GM12878 (cell line): ENCODE measurements at regions not wholly inside any gene's neighbourhood (a gene's known extent, or its start where the extent isn't known, plus 50 kb on each side); places are given as distances from the start of the nearest gene placed in this dataset.

Experiments used
- ATAC-seq: fragments of 200-7000 bp; cut with Tn5 transposase; 3 replicates; pipeline ENCODE4 v1.9.1; 2020; ENCODE audit warnings: mild to moderate bottlenecking, moderate library complexity
- BruUV-seq: library from RNA; stranded (reverse); fragments of 400-500 nt; replicated peaks from 2 replicates; lab custom pipeline; 2021; lab: Mats Ljungman, UMichigan
- CTCF ChIA-PET: fragments of 300-600 bp; sonication (Branson Sonifier 250); formaldehyde crosslinking; extraction: SDS; loops from one replicate; lab custom pipeline; 2021; ENCODE audit warnings: inconsistent platforms; lab: Yijun Ruan, JAX
- POLR2A ChIA-PET: fragments of 350-600 bp; formaldehyde crosslinking; extraction: SDS; loops from one replicate; lab custom pipeline; 2021; ENCODE audit warnings: inconsistent platforms; lab: Charles Lee
- RAD21 ChIA-PET: fragments of 300-600 bp; sonication (Branson Sonifier 250); formaldehyde crosslinking; loops from one replicate; lab custom pipeline; 2023; ENCODE audit warnings: antibody characterized with exemption; ENCODE audit not compliant: unreplicated experiment; lab: Charles Lee
- SMC1A ChIA-PET: fragments of 300-600 bp; sonication (Branson Sonifier 250); formaldehyde crosslinking; loops from one replicate; lab custom pipeline; 2023; ENCODE audit not compliant: unreplicated experiment, uncharacterized antibody; lab: Charles Lee
- DNase-seq: peaks from one replicate; pipeline ENCODE4 v3.0.0-alpha.2; 2011; ENCODE audit warnings: low read depth, low spot score
- FAIRE-seq: peaks from 3 replicates; lab custom pipeline; 2011; peaks lifted over from hg19 to GRCh38; lab: Jason Lieb, UNC
- H2AFZ ChIP-seq: 2 replicates; pipeline ENCODE4 v1.6.0; 2011; ENCODE audit warnings: low read depth, low read length, control low read depth; ENCODE audit not compliant: control insufficient read depth
- H3K27ac ChIP-seq: 2 replicates; pipeline ENCODE4 v1.5.1; 2011; ENCODE audit warnings: control low read depth; ENCODE audit not compliant: control insufficient read depth, insufficient read depth
- H3K27me3 ChIP-seq, 2 experiments: replicated peaks in 1 of 2; 2 replicates each; pipeline versions ENCODE4 v1.6.0 to v1.6.1; 2011; ENCODE audit warnings: low read length in 1 of 2; ENCODE audit not compliant: control insufficient read depth in 2 of 2, insufficient read depth in 2 of 2
- H3K36me3 ChIP-seq, 2 experiments: 2 replicates each; pipeline ENCODE4 v1.5.1; 2011; ENCODE audit warnings: low read length in 1 of 2; ENCODE audit not compliant: control insufficient read depth in 2 of 2, insufficient read depth in 2 of 2
- H3K4me1 ChIP-seq: 2 replicates; pipeline ENCODE4 v1.6.1; 2011; ENCODE audit warnings: mild to moderate bottlenecking, low read length, moderate library complexity, mixed read lengths; ENCODE audit not compliant: control insufficient read depth, insufficient read depth
- H3K4me2 ChIP-seq: 2 replicates; pipeline ENCODE4 v1.6.0; 2011; ENCODE audit warnings: control low read depth; ENCODE audit not compliant: control insufficient read depth, insufficient read depth
- H3K4me3 ChIP-seq: fragments of 200-600 bp; sonication (generic); 2 replicates; pipeline ENCODE4 v1.5.1; 2016
- H3K79me2 ChIP-seq: 2 replicates; pipeline ENCODE4 v1.6.0; 2011; ENCODE audit warnings: low read length; ENCODE audit not compliant: control insufficient read depth, insufficient read depth
- H3K9ac ChIP-seq: 2 replicates; pipeline ENCODE4 v1.8.0; 2011; ENCODE audit warnings: low read length, control low read depth, mixed read lengths; ENCODE audit not compliant: control insufficient read depth, insufficient read depth
- H3K9me3 ChIP-seq: replicated peaks from 3 replicates; pipeline ENCODE4 v1.5.1; 2011; ENCODE audit warnings: mild to moderate bottlenecking, low read length; ENCODE audit not compliant: control insufficient read depth, insufficient read depth
- H4K20me1 ChIP-seq: 2 replicates; pipeline ENCODE4 v1.6.0; 2011; ENCODE audit not compliant: control insufficient read depth, insufficient read depth
- ATF7 ChIP-seq: fragments of 450-650 bp; IDR thresholded peaks from 2 replicates; pipeline ENCODE4 v1.6.1; 2016; ENCODE audit warnings: low read depth, mild to moderate bottlenecking
- BHLHE40 ChIP-seq, 2 experiments: fragments of 450-650 bp in 1 of 2; IDR thresholded peaks; 2 replicates each; pipeline ENCODE4 v1.6.1; 2011 to 2017; ENCODE audit warnings: low read depth in 2 of 2, borderline replicate concordance in 1 of 2, improper control_type of control experiment in 1 of 2, low read length in 1 of 2, mild to moderate bottlenecking in 1 of 2
- CBFB ChIP-seq: IDR thresholded peaks from 2 replicates; pipeline ENCODE4 v1.6.1; 2016; ENCODE audit warnings: antibody characterized with exemption, low read depth
- HDAC2 ChIP-seq: fragments of 200-600 bp; sonication (generic); IDR thresholded peaks from 2 replicates; pipeline ENCODE4 v1.6.1; 2017
- NFYA ChIP-seq: IDR thresholded peaks from 2 replicates; pipeline ENCODE4 v1.6.1; 2011; ENCODE audit warnings: low read depth, mild to moderate bottlenecking, low read length, improper control_type of control experiment, borderline replicate concordance
- NR2F1 ChIP-seq: fragments of 450-650 bp; conservative IDR thresholded peaks from 2 replicates; pipeline ENCODE4 v1.6.1; 2017; ENCODE audit warnings: mild to moderate bottlenecking
- PML ChIP-seq: IDR thresholded peaks from 2 replicates; pipeline ENCODE4 v1.6.1; 2012; ENCODE audit warnings: low read length, inconsistent platforms
- POLR2AphosphoS5 ChIP-seq: IDR thresholded peaks from 2 replicates; pipeline ENCODE4 v1.6.1; 2011; ENCODE audit warnings: mild to moderate bottlenecking, low read length, inconsistent platforms
- RAD21 ChIP-seq: IDR thresholded peaks from 2 replicates; pipeline ENCODE4 v1.6.1; 2011; ENCODE audit warnings: mild to moderate bottlenecking, low read depth, low read length, moderate library complexity; ENCODE audit not compliant: insufficient read depth
- SMC3 ChIP-seq: IDR thresholded peaks from 2 replicates; pipeline ENCODE4 v1.6.1; 2011; ENCODE audit warnings: low read length, improper control_type of control experiment, borderline replicate concordance
- WGBS: methylation state at CpG from one replicate; pipeline ENCODE4 v1.1.6; 2016; ENCODE audit warnings: low lambda C conversion rate; ENCODE audit not compliant: insufficient replicate concordance, insufficient coverage; ENCODE audit errors: missing lambda C conversion rate; 5-methylcytosine and 5-hydroxymethylcytosine counted together
- in situ Hi-C: fragments of 300-500 bp; cut with MboI; formaldehyde crosslinking; loops from 9 replicates; pipeline ENCODE4 v1.14.3; 2018; ENCODE audit warnings: mixed read lengths
- intact Hi-C: fragments of 100-400 bp; cut with micrococcal nuclease; formaldehyde crosslinking; loops from one replicate; pipeline ENCODE4 v1.14.2; 2022; ENCODE audit not compliant: unreplicated experiment
- TF ChIP-seq, protein P1 (sequence below): fragments of 150-350 bp; IDR thresholded peaks from 2 replicates; pipeline ENCODE4 v1.6.1; 2014; ENCODE audit warnings: mild to moderate bottlenecking, low read depth, low read length
- TF ChIP-seq, protein P2 (sequence below): fragments of 450-650 bp; IDR thresholded peaks from 2 replicates; pipeline ENCODE4 v1.6.1; 2014; ENCODE audit warnings: mild to moderate bottlenecking

DNA sequence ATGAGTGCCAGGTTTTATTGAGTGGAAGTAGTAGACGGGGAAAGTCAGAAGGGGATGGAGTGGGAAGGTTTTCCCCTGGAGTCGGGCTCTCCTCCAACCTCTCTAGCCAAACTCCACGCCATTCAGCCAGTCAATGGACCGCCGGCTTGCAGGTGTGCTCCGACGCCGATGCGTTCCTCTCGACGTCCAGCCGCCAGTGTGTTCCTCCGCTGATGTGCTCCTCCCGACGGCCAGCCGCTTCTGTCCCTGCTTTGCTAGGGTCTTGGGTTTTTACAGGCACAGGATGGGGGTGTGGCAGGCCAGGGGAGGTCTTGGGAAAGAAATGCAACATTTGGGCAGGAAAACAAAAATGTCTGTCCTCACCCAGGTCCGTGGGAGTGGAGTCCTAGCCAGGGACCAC is 94.3 kb upstream of the TEX51 start:
- DNase-seq (no peak), ATAC-seq (no peak), FAIRE-seq (no peak)
- H3K79me2 ChIP-seq = no peaks in the 10 kb centered on the region
- whole genome bisulfite sequencing = 66% methylated on average over 17 of the region's 17 CpGs
- H2AFZ ChIP-seq = no peak overlapping the region
- no peak overlapping the region for H3K4me3 ChIP-seq
- BruUV-seq = no TSS peak
- no peaks in the 10 kb centered on the region; a peak in 1 of 4 replicates for H3K27me3 ChIP-seq
- no peaks in the 10 kb centered on the region for H4K20me1 ChIP-seq
- no peak overlapping the region for H3K27ac ChIP-seq
- ChIA-PET CTCF (no interaction called here), POLR2A (no interaction called here), RAD21 (no interaction called here), SMC1A (no interaction called here)
- in situ Hi-C loops = no loop called here
- H3K9me3 ChIP-seq = no peaks in the 10 kb centered on the region
- H3K36me3 ChIP-seq = no peaks in the 10 kb centered on the region
- no peak for TF ChIP-seq PML
- TF ChIP-seq SMC3 = no peak
- TF ChIP-seq NR2F1 = no peak
- no peak for TF ChIP-seq RAD21
- TF ChIP-seq BHLHE40 (IDR thresholded peaks at IDR 0.05; ENCODE audit: borderline replicate concordance in 1 of 2, low read depth in 2 of 2, low read length in 1 of 2) = no peak
- TF ChIP-seq ATF7 = no peak
- TF ChIP-seq CBFB = no peak
- intact Hi-C loops = no loop called here
- no peak overlapping the region for H3K4me2 ChIP-seq
- no peak overlapping the region for H3K9ac ChIP-seq
- no peaks in the 10 kb centered on the region for H3K4me1 ChIP-seq

DNA sequence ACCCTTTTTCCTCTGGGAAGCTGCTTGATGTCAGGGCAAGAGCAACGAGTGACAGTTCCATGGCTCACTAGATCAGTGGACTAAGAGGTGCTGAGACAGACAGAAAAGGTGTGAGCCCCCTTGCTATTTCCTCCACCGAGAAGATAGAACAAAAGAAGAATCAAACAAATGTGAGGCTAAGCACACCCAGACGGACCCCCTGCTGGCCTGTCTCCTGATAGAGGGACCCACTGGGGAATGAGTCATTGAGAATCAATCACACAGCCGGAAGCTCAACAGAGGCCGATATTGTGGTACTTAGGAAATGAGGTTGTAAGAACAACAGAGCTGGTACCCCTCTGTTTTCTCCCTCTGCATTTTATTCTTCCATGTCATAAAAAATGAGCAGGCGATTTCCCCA is 89.8 kb upstream of the TEX51 start:
- no peak for FAIRE-seq
- in situ Hi-C loops = no loop called here
- intact Hi-C loops = no loop called here
- no TSS peak for BruUV-seq
- Histone ChIP-seq H3K4me2 (no peak overlapping the region), H3K9ac (no peak overlapping the region), H3K79me2 (no peaks in the 10 kb centered on the region), H3K9me3 (no peaks in the 10 kb centered on the region), H2AFZ (no peak overlapping the region), H4K20me1 (no peaks in the 10 kb centered on the region), H3K27me3 (no peaks in the 10 kb centered on the region; a peak in 1 of 4 replicates), H3K36me3 (no peaks in the 10 kb centered on the region), H3K4me3 (no peak overlapping the region), H3K4me1 (no peaks in the 10 kb centered on the region), H3K27ac (no peak overlapping the region)
- 0% methylated on average over 6 of the region's 6 CpGs for WGBS
- ChIA-PET SMC1A (no interaction called here), POLR2A (no interaction called here), CTCF (interaction anchor here (1.3 kb wide), 1 partner anchor 163 kb away, joined by 4 read pairs; no protein-coding TSS in a partner anchor), RAD21 (no interaction called here)
- ATAC-seq = no peak
- DNase-seq = no peak
- TF ChIP-seq HDAC2 (no peak), NFYA (no peak), NR2F1 (no peak), POLR2AphosphoS5 (no peak)
- TF ChIP-seq, protein P1, sequence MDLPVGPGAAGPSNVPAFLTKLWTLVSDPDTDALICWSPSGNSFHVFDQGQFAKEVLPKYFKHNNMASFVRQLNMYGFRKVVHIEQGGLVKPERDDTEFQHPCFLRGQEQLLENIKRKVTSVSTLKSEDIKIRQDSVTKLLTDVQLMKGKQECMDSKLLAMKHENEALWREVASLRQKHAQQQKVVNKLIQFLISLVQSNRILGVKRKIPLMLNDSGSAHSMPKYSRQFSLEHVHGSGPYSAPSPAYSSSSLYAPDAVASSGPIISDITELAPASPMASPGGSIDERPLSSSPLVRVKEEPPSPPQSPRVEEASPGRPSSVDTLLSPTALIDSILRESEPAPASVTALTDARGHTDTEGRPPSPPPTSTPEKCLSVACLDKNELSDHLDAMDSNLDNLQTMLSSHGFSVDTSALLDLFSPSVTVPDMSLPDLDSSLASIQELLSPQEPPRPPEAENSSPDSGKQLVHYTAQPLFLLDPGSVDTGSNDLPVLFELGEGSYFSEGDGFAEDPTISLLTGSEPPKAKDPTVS = no peak
- TF ChIP-seq, protein P2, sequence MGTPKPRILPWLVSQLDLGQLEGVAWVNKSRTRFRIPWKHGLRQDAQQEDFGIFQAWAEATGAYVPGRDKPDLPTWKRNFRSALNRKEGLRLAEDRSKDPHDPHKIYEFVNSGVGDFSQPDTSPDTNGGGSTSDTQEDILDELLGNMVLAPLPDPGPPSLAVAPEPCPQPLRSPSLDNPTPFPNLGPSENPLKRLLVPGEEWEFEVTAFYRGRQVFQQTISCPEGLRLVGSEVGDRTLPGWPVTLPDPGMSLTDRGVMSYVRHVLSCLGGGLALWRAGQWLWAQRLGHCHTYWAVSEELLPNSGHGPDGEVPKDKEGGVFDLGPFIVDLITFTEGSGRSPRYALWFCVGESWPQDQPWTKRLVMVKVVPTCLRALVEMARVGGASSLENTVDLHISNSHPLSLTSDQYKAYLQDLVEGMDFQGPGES = no peak
